ENCODE measurements at regions not wholly inside any gene's neighbourhood (a gene's known extent, or its start where the extent isn't known, plus 50 kb on each side); places are given as distances from the start of the nearest gene placed in this dataset.

DNA sequence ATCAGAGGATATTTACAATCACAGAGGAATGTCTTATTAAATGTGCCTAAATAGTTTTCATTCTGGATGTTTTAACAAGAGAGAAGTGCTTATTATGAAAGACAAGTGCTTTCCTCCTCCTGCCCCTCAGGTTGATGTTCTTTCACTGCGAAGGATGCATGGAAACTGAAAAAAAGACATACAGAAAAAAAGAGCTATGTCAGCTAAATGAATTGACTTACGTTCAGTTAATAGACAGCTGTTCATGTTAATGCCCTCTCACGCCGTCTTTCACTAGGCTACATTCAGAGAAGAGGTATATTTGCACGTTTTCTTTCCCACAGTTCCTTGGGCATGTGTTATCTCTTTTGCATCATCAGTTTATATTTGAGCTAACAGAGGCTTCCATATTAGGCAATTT is 821.8 kb upstream of the PCDH9 start:
- Histone ChIP-seq H3K4me2 (ENCODE audit: insufficient read depth in 1 of 2, low read depth in 2 of 2, low read length in 2 of 2) (no peak overlapping the region), H3K79me1 (ENCODE audit: low read depth, low read length) (no peaks in the 10 kb centered on the region), H3K4ac (replicated peaks; ENCODE audit: insufficient read length, low read depth, low read length) (no peak overlapping the region), H2BK20ac (ENCODE audit: low read length) (no peak overlapping the region), H2BK5ac (ENCODE audit: low read depth, low read length) (no peak overlapping the region), H3K4me3 (ENCODE audit: extremely low read depth in 1 of 4, insufficient read depth in 2 of 4, low read depth in 3 of 4, low read length in 4 of 4) (no peak overlapping the region), H3K79me2 (ENCODE audit: control insufficient read depth in 1 of 2, insufficient read depth in 2 of 2, low read length in 2 of 2) (no peaks in the 10 kb centered on the region), H2BK120ac (replicated peaks; ENCODE audit: low read depth, low read length) (no peak overlapping the region), H3K14ac (ENCODE audit: insufficient read length) (no peak overlapping the region), H2BK12ac (ENCODE audit: low read depth, low read length) (no peak overlapping the region), H2AK5ac (ENCODE audit: low read depth, low read length) (no peak overlapping the region), H3K18ac (ENCODE audit: extremely low read depth, low read length) (no peak overlapping the region), H3K56ac (replicated peaks; ENCODE audit: insufficient read length, low read depth, low read length) (no peak overlapping the region), H3K36me3 (ENCODE audit: control insufficient read depth in 2 of 4, insufficient read depth in 4 of 4, low read length in 3 of 4) (no peaks in the 10 kb centered on the region), H3K9me3 (ENCODE audit: insufficient read depth in 2 of 2, low read depth in 1 of 2, low read length in 1 of 2) (peaks cover 5 to 6% of the 10 kb centered on the region in 2 experiments), H2BK15ac (ENCODE audit: low read length) (no peak overlapping the region), H4K91ac (replicated peaks; ENCODE audit: insufficient read length, low read length) (no peak overlapping the region), H3K23ac (ENCODE audit: insufficient read length) (no peak overlapping the region), H2AFZ (ENCODE audit: low read length) (no peak overlapping the region), H4K20me1 (replicated peaks in 1 of 2; ENCODE audit: control insufficient read depth in 1 of 2, insufficient read depth in 2 of 2, low read length in 2 of 2) (no peaks in the 10 kb centered on the region), H3K23me2 (ENCODE audit: low read depth, low read length) (no peaks in the 10 kb centered on the region), H4K8ac (ENCODE audit: extremely low read depth, insufficient read depth, low read length) (no peak overlapping the region), H3K27me3 (replicated peaks in 1 of 4; ENCODE audit: control insufficient read depth in 3 of 4, extremely low read depth in 1 of 4, insufficient read depth in 3 of 4, low read length in 3 of 4) (no peaks in the 10 kb centered on the region), H3K27ac (ENCODE audit: low read depth, low read length) (no peak overlapping the region), H3K4me1 (replicated peaks in 1 of 4; ENCODE audit: control insufficient read depth in 3 of 4, insufficient read depth in 4 of 4, low read length in 3 of 4) (no peaks in the 10 kb centered on the region), H4K5ac (ENCODE audit: insufficient read length, low read depth, low read length) (no peak overlapping the region), H3K9ac (replicated peaks in 1 of 4; ENCODE audit: extremely low read depth in 1 of 4, low read depth in 3 of 4, low read length in 3 of 4) (no peak overlapping the region)
- ChIA-PET CTCF (ENCODE audit: partially characterized antibody) (interaction anchor here (0.6 kb wide), 1 partner anchor 164 kb away, joined by 3 read pairs; no protein-coding TSS in a partner anchor), POLR2A (ENCODE audit: partially characterized antibody) (no interaction called here)
- WGBS, 2 experiments (ENCODE audit: extremely low coverage in 1 of 2, insufficient coverage in 1 of 2, insufficient read length in 1 of 2, insufficient replicate concordance in 2 of 2, low coverage in 1 of 2, low lambda C conversion rate in 2 of 2, missing lambda C conversion rate in 1 of 2): 93% methylated on average over 5 of the region's 5 CpGs; no CpG with 5 or more reads in 1 of the 2 experiments
- DNase-seq (ENCODE audit: low read depth in 1 of 2, low spot score in 2 of 2) (no peak), FAIRE-seq (no peak)
- TF ChIP-seq RAD21 (IDR thresholded peaks at IDR 0.05 in 1 of 2, conservative IDR thresholded peaks at IDR 0.05 in 1 of 2; ENCODE audit: low read depth in 2 of 2, low read length in 2 of 2) (no peak), TEAD4 (IDR thresholded peaks at IDR 0.05; ENCODE audit: low read depth, low read length) (no peak), NRF1 (IDR thresholded peaks at IDR 0.05; ENCODE audit: low read depth, low read length) (no peak), SP1 (IDR thresholded peaks at IDR 0.05; ENCODE audit: low read depth, low read length) (no peak), CREB1 (IDR thresholded peaks at IDR 0.05) (no peak), YY1 (IDR thresholded peaks at IDR 0.05; ENCODE audit: low read depth, low read length) (no peak), TBP (IDR thresholded peaks at IDR 0.05; ENCODE audit: low read depth, low read length) (no peak), POLR2A (IDR thresholded peaks at IDR 0.05; ENCODE audit: control extremely low read depth in 1 of 2, low read depth in 2 of 2, low read length in 2 of 2) (no peak), HDAC6 (IDR thresholded peaks at IDR 0.05; ENCODE audit: low read depth, low read length) (no peak), SIN3A (conservative IDR thresholded peaks at IDR 0.05 in 1 of 2, IDR thresholded peaks at IDR 0.05 in 1 of 2; ENCODE audit: low read depth in 1 of 2, low read length in 2 of 2) (no peak)

Measured in H1 (cell line).